Liver (tissue), 8 donors: ENCODE measurements at regions not wholly inside any gene's neighbourhood (a gene's known extent, or its start where the extent isn't known, plus 50 kb on each side); places are given as distances from the start of the nearest gene placed in this dataset.

Experiments
- DNase-seq: peaks from one replicate; pipeline ENCODE4 v3.0.0-alpha.2; 2017; ENCODE audit warnings: low spot score
- H3K27ac ChIP-seq, 2 donors: one replicate each; pipeline ENCODE4 v1.7.0; 2013; ENCODE audit warnings: inconsistent platforms in 2 of 2, low read length in 2 of 2, control low read depth in 1 of 2, low read depth in 1 of 2, mild to moderate bottlenecking in 1 of 2
- H3K27me3 ChIP-seq, 4 donors: one replicate each; pipeline versions ENCODE4 v1.6.1 to v1.7.0; 2013; ENCODE audit warnings: low read length in 3 of 4, inconsistent platforms in 1 of 4, mild to moderate bottlenecking in 1 of 4, moderate library complexity in 1 of 4; ENCODE audit not compliant: control insufficient read depth in 4 of 4, insufficient read depth in 4 of 4
- H3K36me3 ChIP-seq, 4 donors: one replicate each; pipeline versions ENCODE4 v1.6.1 to v1.7.0; 2013; ENCODE audit warnings: low read length in 3 of 4, mild to moderate bottlenecking in 3 of 4, low read depth in 1 of 4, moderate library complexity in 1 of 4; ENCODE audit not compliant: control insufficient read depth in 4 of 4, insufficient read depth in 3 of 4
- H3K4me1 ChIP-seq, 4 donors: one replicate each; pipeline versions ENCODE4 v1.6.1 to v1.7.0; 2013; ENCODE audit warnings: low read length in 3 of 4, mild to moderate bottlenecking in 3 of 4, moderate library complexity in 1 of 4; ENCODE audit not compliant: control insufficient read depth in 4 of 4, insufficient read depth in 4 of 4
- H3K4me3 ChIP-seq, 3 donors: one replicate each; pipeline versions ENCODE4 v1.6.1 to v1.7.0; 2013; ENCODE audit warnings: low read length in 3 of 3, control low read depth in 1 of 3, low read depth in 1 of 3, mild to moderate bottlenecking in 1 of 3
- H3K9ac ChIP-seq, 2 donors: one replicate each; pipeline ENCODE4 v1.7.0; 2013; ENCODE audit warnings: low read length in 2 of 2, mild to moderate bottlenecking in 2 of 2, moderate library complexity in 2 of 2, control low read depth in 1 of 2, low read depth in 1 of 2
- H3K9me3 ChIP-seq, 4 donors: one replicate each; pipeline versions ENCODE4 v1.6.1 to v1.7.0; 2013; ENCODE audit warnings: low read length in 3 of 4; ENCODE audit not compliant: control insufficient read depth in 4 of 4
- ATF3 ChIP-seq: IDR thresholded peaks from 2 replicates; pipeline ENCODE4 v1.6.1; 2016; ENCODE audit warnings: antibody characterized with exemption
- CTCF ChIP-seq: fragments of 150-350 bp; IDR thresholded peaks from 2 replicates; pipeline ENCODE4 v1.5.1; 2017; ENCODE audit warnings: improper control_type of control experiment, low read depth, low read length; ENCODE audit not compliant: missing input control
- EGR1 ChIP-seq, 2 donors: IDR thresholded peaks; 2 replicates each; pipeline ENCODE4 v1.6.1; 2016 to 2018; ENCODE audit warnings: antibody characterized with exemption in 2 of 2, low read depth in 2 of 2
- FOXA1 ChIP-seq: IDR thresholded peaks from 2 replicates; pipeline ENCODE4 v1.6.1; 2016; ENCODE audit warnings: antibody characterized with exemption
- FOXA2 ChIP-seq: IDR thresholded peaks from 2 replicates; pipeline ENCODE4 v1.6.1; 2016; ENCODE audit warnings: antibody characterized with exemption
- GABPA ChIP-seq, 2 donors: IDR thresholded peaks in 1 of 2; conservative IDR thresholded peaks in 1 of 2; 2 replicates each; pipeline ENCODE4 v1.6.1; 2016; ENCODE audit warnings: antibody characterized with exemption in 2 of 2, mild to moderate bottlenecking in 1 of 2, moderate library complexity in 1 of 2
- HNF4A ChIP-seq, 2 donors: conservative IDR thresholded peaks; 2 replicates each; pipeline ENCODE4 v1.6.1; 2016; ENCODE audit warnings: antibody characterized with exemption in 2 of 2, mild to moderate bottlenecking in 2 of 2
- JUND ChIP-seq, 2 donors: IDR thresholded peaks; 2 replicates each; pipeline ENCODE4 v1.6.1; 2016; ENCODE audit warnings: antibody characterized with exemption in 2 of 2
- MAX ChIP-seq: IDR thresholded peaks from 2 replicates; pipeline ENCODE4 v1.6.1; 2016; ENCODE audit warnings: antibody characterized with exemption
- NR2F2 ChIP-seq: IDR thresholded peaks from 2 replicates; pipeline ENCODE4 v1.6.1; 2016; ENCODE audit warnings: antibody characterized with exemption
- RAD21 ChIP-seq, 2 donors: IDR thresholded peaks; 2 replicates each; pipeline ENCODE4 v1.6.1; 2016; ENCODE audit warnings: antibody characterized with exemption in 2 of 2, mild to moderate bottlenecking in 2 of 2
- REST ChIP-seq: IDR thresholded peaks from 2 replicates; pipeline ENCODE4 v1.6.1; 2016; ENCODE audit warnings: antibody characterized with exemption, mild to moderate bottlenecking
- RXRA ChIP-seq, 2 donors: IDR thresholded peaks; 2 replicates each; pipeline ENCODE4 v1.6.1; 2017 to 2018; ENCODE audit warnings: antibody characterized with exemption in 2 of 2, mild to moderate bottlenecking in 1 of 2
- SP1 ChIP-seq: IDR thresholded peaks from 2 replicates; pipeline ENCODE4 v1.6.1; 2018; ENCODE audit warnings: antibody characterized with exemption, mild to moderate bottlenecking
- TAF1 ChIP-seq: conservative IDR thresholded peaks from 2 replicates; pipeline ENCODE4 v1.6.1; 2016; ENCODE audit warnings: antibody characterized with exemption, mild to moderate bottlenecking
- YY1 ChIP-seq: IDR thresholded peaks from 2 replicates; pipeline ENCODE4 v1.6.1; 2016; ENCODE audit warnings: antibody characterized with exemption, mild to moderate bottlenecking
- ZBTB33 ChIP-seq: IDR thresholded peaks from 2 replicates; pipeline ENCODE4 v1.6.1; 2016; ENCODE audit warnings: antibody characterized with exemption
- WGBS: extraction: QIAGEN DNeasy Blood & Tissue Kit; methylation state at CpG from one replicate; pipeline ENCODE4 v1.1.7; 2013; 5-methylcytosine and 5-hydroxymethylcytosine counted together
- donor health status: healthy.
- donor health status: healthy.
- donor health status: healthy.
- donor health status: healthy.
- donor health status: healthy.

- no peak for DNase-seq
- Histone ChIP-seq H3K9ac (no peak overlapping the region), H3K27ac (no peak overlapping the region), H3K4me3 (no peak overlapping the region), H3K9me3 (no peaks in the 10 kb centered on the region), H3K4me1 (no peaks in the 10 kb centered on the region), H3K27me3 (no peaks in the 10 kb centered on the region), H3K36me3 (no peaks in the 10 kb centered on the region)
- TF ChIP-seq RXRA (IDR thresholded peaks at IDR 0.05): no peak
- no peak for TF ChIP-seq ATF3
- TF ChIP-seq MAX: no peak
- TF ChIP-seq REST: no peak
- TF ChIP-seq GABPA (IDR thresholded peaks at IDR 0.05 in 1 of 2, conservative IDR thresholded peaks at IDR 0.05 in 1 of 2): no peak
- no peak for TF ChIP-seq JUND (IDR thresholded peaks at IDR 0.05)
- TF ChIP-seq EGR1 (IDR thresholded peaks at IDR 0.05; ENCODE audit: low read depth in 2 of 2): no peak
- TF ChIP-seq TAF1: no peak
- TF ChIP-seq FOXA2: no peak
- TF ChIP-seq SP1: no peak
- no peak for TF ChIP-seq CTCF
- no peak for TF ChIP-seq RAD21 (IDR thresholded peaks at IDR 0.05)
- no peak for TF ChIP-seq NR2F2
- no peak for TF ChIP-seq HNF4A (conservative IDR thresholded peaks at IDR 0.05)
- 45% methylated on average over 2 of the region's 2 CpGs for WGBS
These were observed 394.9 kb upstream of the ZEB2 start for GRCh38 chr2:144914622-144915318.

GRCh38 chr2:144914113-144914512 is 394.2 kb upstream of the ZEB2 start:
- Histone ChIP-seq H3K4me3 (no peak overlapping the region), H3K4me1 (no peaks in the 10 kb centered on the region), H3K27ac (no peak overlapping the region), H3K36me3 (no peaks in the 10 kb centered on the region), H3K9ac (no peak overlapping the region), H3K27me3 (no peaks in the 10 kb centered on the region), H3K9me3 (no peaks in the 10 kb centered on the region)
- no peak for DNase-seq
- WGBS: 65% methylated on average over 1 of the region's 1 CpG
- TF ChIP-seq RXRA (IDR thresholded peaks at IDR 0.05) (no peak), ATF3 (no peak), NR2F2 (no peak), RAD21 (IDR thresholded peaks at IDR 0.05) (no peak), HNF4A (conservative IDR thresholded peaks at IDR 0.05) (no peak), CTCF (no peak), SP1 (no peak), FOXA1 (no peak), FOXA2 (no peak), YY1 (no peak), JUND (IDR thresholded peaks at IDR 0.05) (no peak), TAF1 (no peak), ZBTB33 (no peak)
